ENCODE measurements at regions not wholly inside any gene's neighbourhood (a gene's known extent, or its start where the extent isn't known, plus 50 kb on each side); places are given as distances from the start of the nearest gene placed in this dataset.

DNA sequence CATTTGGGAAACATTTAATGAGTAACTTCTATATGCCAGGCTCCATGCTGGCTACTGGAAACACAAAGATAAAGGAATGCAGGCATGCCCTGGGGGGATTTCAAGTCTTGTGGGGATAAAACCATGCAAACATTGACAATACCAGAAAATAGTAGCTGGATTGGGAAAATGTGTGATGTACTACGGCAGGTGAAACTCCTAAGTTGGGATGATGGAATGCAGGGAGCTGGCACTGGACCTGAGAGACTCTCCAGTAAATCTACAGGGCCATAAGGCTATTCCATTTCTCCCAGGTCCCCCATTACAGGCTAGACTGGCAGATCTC, 68.2 kb upstream of the NTRK3 start:
- TF ChIP-seq, protein P1, sequence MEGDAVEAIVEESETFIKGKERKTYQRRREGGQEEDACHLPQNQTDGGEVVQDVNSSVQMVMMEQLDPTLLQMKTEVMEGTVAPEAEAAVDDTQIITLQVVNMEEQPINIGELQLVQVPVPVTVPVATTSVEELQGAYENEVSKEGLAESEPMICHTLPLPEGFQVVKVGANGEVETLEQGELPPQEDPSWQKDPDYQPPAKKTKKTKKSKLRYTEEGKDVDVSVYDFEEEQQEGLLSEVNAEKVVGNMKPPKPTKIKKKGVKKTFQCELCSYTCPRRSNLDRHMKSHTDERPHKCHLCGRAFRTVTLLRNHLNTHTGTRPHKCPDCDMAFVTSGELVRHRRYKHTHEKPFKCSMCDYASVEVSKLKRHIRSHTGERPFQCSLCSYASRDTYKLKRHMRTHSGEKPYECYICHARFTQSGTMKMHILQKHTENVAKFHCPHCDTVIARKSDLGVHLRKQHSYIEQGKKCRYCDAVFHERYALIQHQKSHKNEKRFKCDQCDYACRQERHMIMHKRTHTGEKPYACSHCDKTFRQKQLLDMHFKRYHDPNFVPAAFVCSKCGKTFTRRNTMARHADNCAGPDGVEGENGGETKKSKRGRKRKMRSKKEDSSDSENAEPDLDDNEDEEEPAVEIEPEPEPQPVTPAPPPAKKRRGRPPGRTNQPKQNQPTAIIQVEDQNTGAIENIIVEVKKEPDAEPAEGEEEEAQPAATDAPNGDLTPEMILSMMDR (IDR thresholded peaks at IDR 0.05) = no peak
- TF ChIP-seq POLR2A (IDR thresholded peaks at IDR 0.05) (no peak), POLR2AphosphoS5 (IDR thresholded peaks at IDR 0.05) (no peak)

Measured in breast epithelium (tissue), 3 donors.